ENCODE measurements at regions not wholly inside any gene's neighbourhood (a gene's known extent, or its start where the extent isn't known, plus 50 kb on each side); places are given as distances from the start of the nearest gene placed in this dataset.
A peak's percentile ranks its signal among the peaks of the same experiment; 100 is the strongest.
"Not testable (repeated sequence)": the region's sequence is repeated elsewhere in the genome, so short reads cannot be mapped to it uniquely, and the experiment has no call there.

DNA sequence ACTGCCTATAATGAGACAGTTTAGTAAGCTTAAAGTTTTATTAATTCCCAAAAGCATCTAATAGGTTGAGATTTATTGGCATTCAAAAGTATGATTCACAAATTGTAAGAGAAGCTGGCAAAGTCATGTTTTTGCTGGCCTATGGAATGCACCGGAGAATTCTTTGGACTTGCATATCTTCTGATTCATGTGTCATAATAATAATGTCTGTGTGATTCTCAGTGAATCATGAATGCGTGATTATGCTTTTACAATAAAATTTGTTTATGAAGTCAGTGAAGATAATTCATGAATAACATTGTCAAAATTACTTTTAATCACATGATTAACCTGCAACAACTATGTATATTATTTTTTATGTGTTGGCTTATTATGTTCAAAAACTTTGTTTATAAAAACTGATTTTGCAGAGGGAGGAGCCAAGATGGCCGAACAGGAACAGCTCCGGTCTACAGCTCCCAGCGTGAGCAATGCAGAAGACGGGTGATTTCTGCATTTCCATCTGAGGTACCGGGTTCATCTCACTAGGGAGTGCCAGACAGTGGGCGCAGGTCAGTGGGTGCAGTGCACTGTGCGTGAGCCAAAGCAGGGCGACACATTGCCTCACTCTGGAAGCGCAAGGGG lies 389.2 kb downstream of the SRGAP2C start:
- not testable (repeated sequence) for DNase-seq (ENCODE audit: low read depth)

DNA sequence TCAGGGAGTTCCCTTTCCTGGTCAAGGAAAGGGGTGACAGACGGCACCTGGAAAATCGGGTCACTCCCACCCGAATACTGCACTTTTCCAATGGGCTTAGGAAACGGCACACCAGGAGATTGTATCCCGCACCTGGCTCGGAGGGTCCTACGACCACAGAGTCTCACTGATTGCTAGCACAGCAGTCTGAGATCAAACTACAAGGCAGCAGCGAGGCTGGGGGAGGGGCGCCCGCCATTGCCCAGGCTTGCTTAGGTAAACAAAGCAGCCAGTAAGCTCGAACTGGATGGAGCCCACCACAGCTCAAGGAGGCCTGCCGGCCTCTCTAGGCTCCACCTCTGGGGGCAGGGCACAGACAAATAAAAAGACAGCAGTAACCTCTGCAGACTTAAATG lies 389.7 kb downstream of the SRGAP2C start:
- DNase-seq (ENCODE audit: low read depth): not testable (repeated sequence)

DNA sequence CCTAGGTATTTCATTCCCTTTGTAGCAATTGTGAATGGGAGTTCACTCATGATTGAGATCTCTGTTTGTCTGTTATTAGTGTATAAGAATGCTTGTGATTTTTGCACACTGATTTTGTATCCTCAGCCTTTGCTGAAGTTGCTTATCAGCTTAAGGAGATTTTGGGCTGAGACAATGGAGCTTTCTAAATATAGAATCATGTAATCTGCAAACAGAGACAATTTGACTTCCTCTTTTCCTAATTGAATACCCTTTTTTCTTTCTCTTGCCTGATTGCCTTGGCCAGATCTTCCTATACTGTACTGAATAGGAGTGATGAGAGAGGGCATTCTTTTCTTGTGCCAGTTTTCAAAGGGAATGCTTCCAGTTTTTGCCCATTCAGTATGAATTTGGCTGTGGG lies 398.1 kb downstream of the SRGAP2C start:
- DNase-seq (ENCODE audit: low read depth): not testable (repeated sequence)

DNA sequence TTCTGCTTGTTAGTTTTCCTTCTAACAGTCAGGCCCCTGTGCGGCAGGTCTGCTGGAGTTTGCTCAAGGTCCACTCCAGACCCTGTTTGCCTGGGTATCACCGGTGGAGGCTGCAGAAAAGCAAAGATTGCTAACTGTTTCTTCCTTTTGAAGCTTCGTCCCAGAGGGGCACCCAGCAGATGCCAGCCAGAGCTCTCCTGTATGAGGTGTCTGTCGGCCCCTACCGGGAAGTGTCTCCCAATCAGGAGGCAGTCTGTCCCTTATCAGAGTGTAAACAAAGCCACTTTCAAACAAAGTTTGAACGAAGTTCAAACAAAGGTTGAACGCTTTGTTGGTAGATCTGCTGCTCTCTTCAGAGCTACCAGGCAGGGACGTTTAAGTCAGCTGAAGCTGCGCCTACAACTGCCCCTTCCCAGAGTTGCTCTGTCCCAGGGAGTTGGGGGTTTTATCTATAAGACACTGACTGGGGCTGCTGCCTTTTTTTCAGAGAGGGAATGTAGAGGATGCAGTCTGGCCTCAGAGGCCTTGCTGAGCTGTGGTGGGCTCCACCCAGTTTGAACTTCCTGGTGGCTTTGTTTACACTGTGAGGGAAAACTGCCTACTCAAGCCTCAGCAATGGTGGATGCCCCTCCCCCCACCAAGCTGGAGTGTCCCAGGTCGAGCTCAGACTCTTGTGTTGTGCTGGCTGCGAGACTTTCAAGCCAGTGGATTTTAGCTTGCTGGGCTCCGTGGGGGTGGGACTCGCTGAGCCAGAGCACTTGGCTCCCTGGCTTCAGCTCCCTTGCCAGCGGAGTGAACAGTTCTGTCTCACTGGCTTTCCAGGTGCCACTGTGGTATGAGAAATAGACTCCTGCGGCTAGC lies 401.8 kb downstream of the SRGAP2C start:
- peak; percentile 4 for DNase-seq (ENCODE audit: low read depth)

DNA sequence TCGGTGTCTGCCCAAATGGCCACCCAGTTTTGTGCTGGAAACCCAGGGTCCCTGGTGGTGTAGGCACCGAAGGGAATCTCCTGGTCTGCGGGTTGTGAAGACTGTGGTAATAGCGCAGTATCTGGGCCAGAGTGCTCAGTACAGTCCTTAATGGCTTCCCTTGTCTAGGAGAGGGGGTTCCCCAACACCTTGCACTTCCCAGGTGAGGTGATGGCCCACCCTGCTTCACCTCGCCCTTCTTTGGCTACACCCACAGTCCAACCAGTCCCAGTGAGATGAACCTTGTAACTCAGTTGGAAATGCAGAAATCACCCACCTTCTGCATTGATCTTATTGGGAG lies 402.4 kb downstream of the SRGAP2C start:
- DNase-seq (ENCODE audit: low read depth): no peak

DNA sequence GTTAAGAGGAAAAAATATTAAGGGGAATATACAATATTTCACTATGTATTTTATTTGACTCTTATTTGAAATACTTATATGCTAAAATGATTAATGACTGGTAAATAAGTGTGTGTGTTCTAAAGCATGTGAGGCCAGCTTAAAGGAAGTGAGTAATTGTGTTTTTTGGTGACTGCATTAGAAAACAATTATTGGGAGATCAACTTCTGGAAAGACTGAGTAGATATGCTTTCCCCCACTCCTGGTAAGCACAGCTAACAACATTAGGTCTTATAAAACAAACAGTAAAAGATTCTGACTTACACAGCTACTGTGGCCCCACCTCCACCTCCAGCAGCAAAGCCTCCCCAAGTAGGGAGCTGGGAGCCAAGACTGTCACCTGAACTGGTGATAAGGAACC lies 403.0 kb downstream of the SRGAP2C start:
- DNase-seq (ENCODE audit: low read depth): peak; percentile 58

DNA sequence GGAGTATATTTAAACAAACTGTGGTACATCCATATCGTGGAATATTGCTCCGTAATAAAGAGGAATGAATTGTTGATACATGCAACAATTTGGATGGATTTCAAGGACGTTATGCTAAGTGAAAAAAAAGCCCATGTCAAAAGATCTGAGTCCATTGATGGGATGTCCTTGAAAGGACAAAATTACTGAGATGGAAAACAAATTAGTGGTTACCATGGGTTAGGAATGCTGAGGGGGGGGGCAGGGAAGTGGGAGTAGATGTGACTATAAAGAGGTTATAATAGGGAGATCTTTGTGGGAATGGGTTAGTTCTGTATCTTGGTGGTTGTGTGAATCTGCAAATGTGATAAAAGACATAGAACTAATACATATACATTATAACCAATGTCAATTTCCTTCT lies 409.3 kb downstream of the SRGAP2C start:
- DNase-seq (ENCODE audit: low read depth): no peak

DNA sequence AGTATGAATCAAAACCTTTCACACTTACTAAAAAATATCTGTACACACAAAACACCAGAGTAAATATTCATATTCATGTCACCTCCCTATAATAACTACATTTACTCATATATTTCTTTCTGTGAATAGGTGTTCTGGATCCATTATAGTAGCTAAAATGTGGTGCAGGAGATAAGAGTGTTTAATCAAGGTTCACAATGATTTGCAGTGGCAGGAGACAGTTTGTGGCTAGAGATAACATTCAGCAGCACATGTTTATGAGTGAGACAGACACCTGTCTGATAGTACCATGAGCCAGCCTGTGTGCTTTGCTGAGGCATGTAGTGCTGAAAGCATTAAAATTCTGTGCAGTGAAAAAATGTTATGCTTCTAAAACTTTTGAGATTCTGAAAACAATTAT lies 410.3 kb downstream of the SRGAP2C start:
- DNase-seq (ENCODE audit: low read depth): no peak

DNA sequence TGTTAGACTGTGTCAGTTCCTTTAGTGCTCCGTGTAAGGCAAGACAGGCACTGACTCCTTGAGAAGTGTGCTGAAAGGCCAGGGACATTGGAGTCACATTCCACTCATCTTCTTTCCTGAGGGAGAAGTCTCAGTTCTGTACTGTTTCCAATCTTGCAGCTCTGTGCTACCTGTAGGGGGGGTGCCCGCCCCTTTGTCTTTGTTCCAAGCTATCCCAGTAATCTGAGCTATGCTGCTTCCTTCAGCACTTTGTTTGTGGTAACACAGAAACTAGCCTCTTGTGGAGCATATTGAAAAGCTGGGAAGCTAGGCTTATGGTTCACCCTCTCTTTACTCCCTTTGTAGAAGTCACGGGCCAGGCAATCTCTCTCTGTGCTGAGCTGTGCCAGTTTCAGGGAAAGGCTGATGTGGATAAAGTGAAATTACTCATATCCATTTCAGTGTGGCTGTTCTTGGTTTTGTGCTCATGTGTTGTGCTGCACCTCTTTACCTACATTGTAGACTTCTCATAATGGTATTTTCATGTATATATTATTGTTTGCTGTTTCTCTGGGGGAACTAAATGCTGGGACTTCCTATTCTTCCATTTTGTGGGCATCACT lies 420.2 kb downstream of the SRGAP2C start:
- DNase-seq (ENCODE audit: low read depth): not testable (repeated sequence)

DNA sequence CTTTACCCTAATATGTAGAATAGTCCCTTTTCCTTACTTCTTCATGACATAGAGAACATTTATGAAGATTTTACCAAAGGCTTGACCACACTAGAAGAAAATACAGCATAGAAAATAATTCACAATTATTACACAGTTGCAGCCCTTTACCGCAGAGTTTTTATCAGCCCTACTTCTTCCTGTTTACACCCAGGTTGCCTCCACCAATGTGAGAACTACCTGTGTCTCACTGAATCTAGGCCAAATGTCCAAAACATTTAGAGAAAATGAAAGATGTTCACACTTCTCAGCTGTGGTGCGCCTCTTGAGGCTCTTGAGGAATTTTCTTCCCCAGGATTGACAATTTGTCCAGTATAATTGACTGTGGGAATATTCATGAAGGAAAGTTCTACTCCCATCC lies 422.7 kb downstream of the SRGAP2C start:
- not testable (repeated sequence) for DNase-seq (ENCODE audit: low read depth)

Data from renal cortical epithelial cell (primary cell).